HepG2 (cell line): ENCODE measurements at regions not wholly inside any gene's neighbourhood (a gene's known extent, or its start where the extent isn't known, plus 50 kb on each side); places are given as distances from the start of the nearest gene placed in this dataset.

Experiments
- ATAC-seq: fragments of 200-7000 bp; cut with Tn5 transposase; 3 replicates; pipeline ENCODE4 v1.9.1; 2020; ENCODE audit warnings: mild to moderate bottlenecking, moderate library complexity
- BruUV-seq: library from RNA; stranded (reverse); fragments of 400-500 nt; replicated peaks from 2 replicates; lab custom pipeline; 2021; lab: Mats Ljungman, UMichigan
- CTCF ChIA-PET: fragments of 300-600 bp; formaldehyde crosslinking; extraction: SDS; loops from one replicate; lab custom pipeline; 2021; ENCODE audit warnings: low total read pairs, inconsistent platforms, low intra/inter-chr PET ratio; lab: Yijun Ruan, JAX
- POLR2A ChIA-PET: fragments of 350-600 bp; sonication (Branson Sonifier 250); formaldehyde crosslinking; loops from one replicate; lab custom pipeline; 2020; ENCODE audit warnings: antibody characterized with exemption, inconsistent platforms; lab: Yijun Ruan, JAX
- DNase-seq: peaks from one replicate; pipeline ENCODE4 v3.0.0-alpha.2; 2015; ENCODE audit warnings: low spot score
- FAIRE-seq: peaks from 3 replicates; lab custom pipeline; 2011; peaks lifted over from hg19 to GRCh38; lab: Jason Lieb, UNC
- H2AFZ ChIP-seq: one replicate; pipeline ENCODE4 v1.6.1; 2011; ENCODE audit warnings: low read length, inconsistent platforms
- H3K27ac ChIP-seq: fragments of 300-600 bp; 3 replicates; pipeline ENCODE4 v1.8.0; 2011; ENCODE audit warnings: mixed run types, mild to moderate bottlenecking, mixed read lengths, low read length, inconsistent platforms; ENCODE audit not compliant: insufficient read depth; ENCODE audit errors: extremely low read length
- H3K27me3 ChIP-seq, 2 experiments: fragments of 200-600 bp in 1 of 2; 2 replicates in 1 of 2; 3 replicates in 1 of 2; pipeline versions ENCODE4 v1.6.0 to v1.8.0; 2011; ENCODE audit warnings: low read length in 2 of 2, mild to moderate bottlenecking in 2 of 2, moderate library complexity in 2 of 2, inconsistent platforms in 1 of 2; ENCODE audit not compliant: insufficient read depth in 2 of 2, control insufficient read depth in 1 of 2
- H3K36me3 ChIP-seq, 2 experiments: fragments of 200-600 bp in 1 of 2; replicated peaks in 1 of 2; 2 replicates in 1 of 2; 3 replicates in 1 of 2; pipeline versions ENCODE4 v1.5.1 to v1.8.0; 2011; ENCODE audit warnings: low read length in 2 of 2, inconsistent platforms in 1 of 2; ENCODE audit not compliant: insufficient read depth in 2 of 2, control insufficient read depth in 1 of 2
- H3K4me1 ChIP-seq: 2 replicates; pipeline ENCODE4 v1.5.1; 2012; ENCODE audit warnings: low read length, inconsistent platforms; ENCODE audit not compliant: insufficient read depth
- H3K4me2 ChIP-seq: 2 replicates; pipeline ENCODE4 v1.6.0; 2011; ENCODE audit warnings: low read depth, low read length, inconsistent platforms
- H3K4me3 ChIP-seq, 3 experiments: fragments of 200-600 bp in 1 of 3; sonication (generic), shearing (Covaris generic) in 1 of 3; replicated peaks in 1 of 3; 2 replicates each; pipeline ENCODE4 v1.5.1; 2011 to 2016; ENCODE audit warnings: low read length in 3 of 3, inconsistent platforms in 2 of 3, low read depth in 2 of 3, mild to moderate bottlenecking in 2 of 3, control low read depth in 1 of 3, mixed read lengths in 1 of 3; ENCODE audit not compliant: insufficient read depth in 1 of 3
- H3K79me2 ChIP-seq: one replicate; pipeline ENCODE4 v1.6.1; 2011; ENCODE audit warnings: low read length, inconsistent platforms; ENCODE audit not compliant: insufficient read depth
- H3K9ac ChIP-seq: 2 replicates; pipeline ENCODE4 v1.6.0; 2011; ENCODE audit warnings: mild to moderate bottlenecking, low read depth, low read length, inconsistent platforms; ENCODE audit not compliant: insufficient read depth
- H3K9me3 ChIP-seq: 2 replicates; pipeline ENCODE4 v1.5.1; 2012; ENCODE audit warnings: mild to moderate bottlenecking, low read length
- H4K20me1 ChIP-seq: 2 replicates; pipeline ENCODE4 v1.6.0; 2011; ENCODE audit warnings: inconsistent platforms, mild to moderate bottlenecking, low read length, moderate library complexity; ENCODE audit not compliant: insufficient read depth
- ATRX ChIP-seq: sonication (generic); formaldehyde crosslinking; IDR thresholded peaks from 2 replicates; pipeline ENCODE4 v1.4.0; 2020; ENCODE audit warnings: missing genetic modification reagents, borderline replicate concordance
- CEBPG ChIP-seq: IDR thresholded peaks from 2 replicates; pipeline ENCODE4 v1.6.1; 2016
- NBN ChIP-seq: fragments of 450-650 bp; conservative IDR thresholded peaks from 2 replicates; pipeline ENCODE4 v1.6.1; 2017
- ZBTB25 ChIP-seq: IDR thresholded peaks from 2 replicates; pipeline ENCODE4 v1.6.1; 2018; ENCODE audit warnings: missing genetic modification reagents
- ZNF18 ChIP-seq: sonication (generic); formaldehyde crosslinking; IDR thresholded peaks from 2 replicates; pipeline ENCODE4 v1.8.0; 2022; ENCODE audit warnings: mild to moderate bottlenecking, missing genetic modification reagents; ENCODE audit not compliant: insufficient replicate concordance
- ZNF557 ChIP-seq: sonication (generic); formaldehyde crosslinking; IDR thresholded peaks from 2 replicates; pipeline ENCODE4 v1.4.0; 2020; ENCODE audit warnings: missing genetic modification reagents
- ZNF652 ChIP-seq: IDR thresholded peaks from 2 replicates; pipeline ENCODE4 v1.6.1; 2016; ENCODE audit warnings: low read depth, borderline replicate concordance
- WGBS: methylation state at CpG from one replicate; pipeline ENCODE4 v1.1.6; 2017; ENCODE audit warnings: low lambda C conversion rate; 5-methylcytosine and 5-hydroxymethylcytosine counted together
- in situ Hi-C: cut with HindIII; loops from 2 replicates; pipeline ENCODE4 v1.10.0; 2017; ENCODE audit warnings: low pct_unique_long_range_greater_than_20kb; ENCODE audit not compliant: extremely low pct_ligation_motif_present
- intact Hi-C: fragments of 100-400 bp; cut with micrococcal nuclease; formaldehyde crosslinking; loops from one replicate; pipeline ENCODE4 v1.10.0; 2022; ENCODE audit not compliant: unreplicated experiment

DNA sequence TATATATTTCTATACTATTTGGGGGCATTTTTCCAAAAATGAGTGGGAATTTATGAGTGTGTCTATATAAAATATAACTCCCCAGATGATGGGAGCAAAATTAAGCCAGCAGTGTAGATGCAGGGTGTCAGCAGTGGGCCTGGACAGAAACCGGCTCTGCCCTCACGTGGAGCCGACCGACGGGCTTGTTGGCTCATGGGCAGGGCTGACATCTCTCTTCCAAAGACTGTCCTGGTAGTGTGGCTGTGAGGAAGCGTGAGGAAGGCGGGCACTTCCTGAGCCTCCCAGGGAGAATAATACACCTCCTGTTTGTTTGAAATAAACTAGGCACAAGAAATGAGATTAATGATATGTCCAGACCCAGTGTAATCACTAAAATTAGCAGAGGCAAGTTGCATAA lies 206.5 kb downstream of the TEX29 start:
- WGBS, result 2% methylated on average over 7 of the region's 7 CpGs
- H4K20me1 ChIP-seq, result no peaks in the 10 kb centered on the region
- BruUV-seq, result no TSS peak
- POLR2A ChIA-PET, result no interaction called here
- in situ Hi-C loops (no loop called here), intact Hi-C loops (no loop called here)
- H3K4me2 ChIP-seq, result no peak overlapping the region
- no peak for TF ChIP-seq ZNF18 (CRISPR knock-in tag)
- H3K4me1 ChIP-seq, result no peaks in the 10 kb centered on the region
- no peak overlapping the region for H3K27ac ChIP-seq
- no peak overlapping the region for H3K9ac ChIP-seq
- no peak overlapping the region for H2AFZ ChIP-seq
- no peaks in the 10 kb centered on the region for H3K79me2 ChIP-seq
- CTCF ChIA-PET, result no interaction called here
- no peak for DNase-seq
- H3K27me3 ChIP-seq, result peaks cover 2 to 28% of the 10 kb centered on the region in 2 experiments
- no peak overlapping the region for H3K4me3 ChIP-seq
- no peaks in the 10 kb centered on the region for H3K9me3 ChIP-seq
- FAIRE-seq, result no peak
- no peaks in the 10 kb centered on the region for H3K36me3 ChIP-seq
- ATAC-seq, result no peak

- DNase-seq, result no peak
- POLR2A ChIA-PET, result no interaction called here
- no TSS peak for BruUV-seq
These were observed 207.3 kb downstream of the TEX29 start for GRCh38 chr13:111527614-111528229.

More at GRCh38 chr13:111527614-111528229, 207.3 kb downstream of the TEX29 start:
- H3K27ac ChIP-seq, result no peak overlapping the region
- H3K36me3 ChIP-seq, result no peaks in the 10 kb centered on the region
- no peaks in the 10 kb centered on the region for H3K79me2 ChIP-seq
- ATAC-seq, result no peak
- no peak for FAIRE-seq
- no peaks in the 10 kb centered on the region for H3K4me1 ChIP-seq
- H3K4me2 ChIP-seq, result no peak overlapping the region
- peaks cover 2 to 27% of the 10 kb centered on the region in 2 experiments for H3K27me3 ChIP-seq
- H3K4me3 ChIP-seq, result no peak overlapping the region
- no peak overlapping the region for H2AFZ ChIP-seq
- no peak overlapping the region for H3K9ac ChIP-seq
- H3K9me3 ChIP-seq, result no peaks in the 10 kb centered on the region
- intact Hi-C loops (no loop called here), in situ Hi-C loops (no loop called here)
- CTCF ChIA-PET, result no interaction called here
- no peaks in the 10 kb centered on the region for H4K20me1 ChIP-seq
- 32% methylated on average over 14 of the region's 14 CpGs for WGBS
- TF ChIP-seq ZNF557 (CRISPR knock-in tag) (no peak), CEBPG (no peak), NBN (no peak), ZNF652 (CRISPR knock-in tag) (no peak), ATRX (CRISPR knock-in tag) (no peak), ZBTB25 (CRISPR knock-in tag) (no peak)
- TF ChIP-seq, all 625 proteins: peak for 0
